ENCODE measurements at regions not wholly inside any gene's neighbourhood (a gene's known extent, or its start where the extent isn't known, plus 50 kb on each side); places are given as distances from the start of the nearest gene placed in this dataset.

DNA sequence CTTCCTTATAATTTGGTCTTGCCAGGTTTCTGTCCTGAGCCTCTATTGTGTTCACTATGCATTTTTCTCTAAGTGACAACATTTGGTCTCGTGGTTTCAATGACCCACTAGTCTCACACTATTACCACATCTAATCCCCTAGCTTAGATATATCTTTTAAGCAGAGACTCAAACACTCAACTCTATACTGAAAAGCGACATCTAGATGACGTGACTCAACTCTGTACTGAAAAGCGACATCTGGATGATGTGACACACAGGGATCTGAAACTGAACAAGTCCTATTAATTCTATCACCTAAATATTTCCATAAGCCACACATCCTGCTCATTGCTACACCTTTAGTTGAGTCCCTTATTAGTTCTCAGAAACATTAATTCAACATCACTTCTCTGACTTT, 141.7 kb upstream of the MBNL1 start:
- Histone ChIP-seq H2BK120ac (ENCODE audit: low read depth, low read length, poor library complexity, severe bottlenecking) (no peak overlapping the region), H3T11ph (ENCODE audit: low read length) (no peak overlapping the region), H3K4me2 (ENCODE audit: insufficient read depth, insufficient read length, low read length) (no peak overlapping the region), H3K4ac (ENCODE audit: low read depth, low read length) (no peak overlapping the region), H3K23me2 (ENCODE audit: insufficient read length, low read depth, low read length, poor library complexity, severe bottlenecking) (no peaks in the 10 kb centered on the region), H2BK5ac (ENCODE audit: insufficient read length, low read length) (no peak overlapping the region), H2AK5ac (ENCODE audit: insufficient read length, low read length) (no peak overlapping the region), H2BK15ac (ENCODE audit: low read depth, low read length) (no peak overlapping the region), H2BK20ac (ENCODE audit: low read depth, low read length, poor library complexity, severe bottlenecking) (no peak overlapping the region), H3K27me3 (ENCODE audit: insufficient read depth, low read length) (no peaks in the 10 kb centered on the region), H3K56ac (ENCODE audit: insufficient read length, low read depth, low read length) (no peak overlapping the region), H3K14ac (ENCODE audit: insufficient read depth, low read length) (no peak overlapping the region), H3K9ac (ENCODE audit: extremely low read depth, insufficient read length, low read length) (no peak overlapping the region), H3K27ac (ENCODE audit: insufficient read length, low read depth, low read length) (no peak overlapping the region), H3K79me1 (ENCODE audit: insufficient read depth, low read depth, low read length, poor library complexity, severe bottlenecking) (no peaks in the 10 kb centered on the region), H4K5ac (ENCODE audit: insufficient read length, low read depth, low read length) (no peak overlapping the region), H2AFZ (ENCODE audit: low read length) (no peak overlapping the region), H3K18ac (ENCODE audit: insufficient read length, low read depth, low read length) (no peak overlapping the region), H4K8ac (replicated peaks; ENCODE audit: insufficient read length, low read depth, low read length) (no peak overlapping the region), H2BK12ac (ENCODE audit: insufficient read length, low read depth, low read length) (no peak overlapping the region), H4K20me1 (ENCODE audit: control insufficient read depth, insufficient read depth, insufficient read length) (no peaks in the 10 kb centered on the region), H3K23ac (ENCODE audit: insufficient read length, low read depth, low read length) (no peak overlapping the region), H3K4me1 (ENCODE audit: insufficient read depth, low read length) (no peaks in the 10 kb centered on the region), H4K91ac (ENCODE audit: insufficient read length, low read depth, low read length) (no peak overlapping the region), H3K9me3 (ENCODE audit: control insufficient read depth, low read depth, low read length) (no peaks in the 10 kb centered on the region), H3K79me2 (ENCODE audit: insufficient read depth, low read length) (no peaks in the 10 kb centered on the region)
- Mint-ChIP-seq H3K4me1 (no peaks in the 10 kb centered on the region), H3K27ac (no peak overlapping the region), H3K36me3 (ENCODE audit: insufficient read depth in 1 of 3, low read depth in 3 of 3) (no peaks in the 10 kb centered on the region), H3K9me3 (no peaks in the 10 kb centered on the region), H3K4me3 (no peak overlapping the region), H3K27me3 (ENCODE audit: low read depth) (no peaks in the 10 kb centered on the region)
- no CpG with 5 or more reads among the region's 4 CpGs for WGBS (ENCODE audit: extremely low coverage, insufficient read length, low lambda C conversion rate)
- TF ChIP-seq, protein P1, sequence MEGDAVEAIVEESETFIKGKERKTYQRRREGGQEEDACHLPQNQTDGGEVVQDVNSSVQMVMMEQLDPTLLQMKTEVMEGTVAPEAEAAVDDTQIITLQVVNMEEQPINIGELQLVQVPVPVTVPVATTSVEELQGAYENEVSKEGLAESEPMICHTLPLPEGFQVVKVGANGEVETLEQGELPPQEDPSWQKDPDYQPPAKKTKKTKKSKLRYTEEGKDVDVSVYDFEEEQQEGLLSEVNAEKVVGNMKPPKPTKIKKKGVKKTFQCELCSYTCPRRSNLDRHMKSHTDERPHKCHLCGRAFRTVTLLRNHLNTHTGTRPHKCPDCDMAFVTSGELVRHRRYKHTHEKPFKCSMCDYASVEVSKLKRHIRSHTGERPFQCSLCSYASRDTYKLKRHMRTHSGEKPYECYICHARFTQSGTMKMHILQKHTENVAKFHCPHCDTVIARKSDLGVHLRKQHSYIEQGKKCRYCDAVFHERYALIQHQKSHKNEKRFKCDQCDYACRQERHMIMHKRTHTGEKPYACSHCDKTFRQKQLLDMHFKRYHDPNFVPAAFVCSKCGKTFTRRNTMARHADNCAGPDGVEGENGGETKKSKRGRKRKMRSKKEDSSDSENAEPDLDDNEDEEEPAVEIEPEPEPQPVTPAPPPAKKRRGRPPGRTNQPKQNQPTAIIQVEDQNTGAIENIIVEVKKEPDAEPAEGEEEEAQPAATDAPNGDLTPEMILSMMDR (conservative IDR thresholded peaks at IDR 0.05): no peak
- no peak for DNase-seq

All from H9 (cell line).